NCI-H1694 (cell line): ENCODE measurements at regions not wholly inside any gene's neighbourhood (a gene's known extent, or its start where the extent isn't known, plus 50 kb on each side); places are given as distances from the start of the nearest gene placed in this dataset.
"Not testable (repeated sequence)": the region's sequence is repeated elsewhere in the genome, so short reads cannot be mapped to it uniquely, and the experiment has no call there.

Experiments
- DNase-seq: peaks from one replicate; lab custom pipeline; 2025; lab: John Stamatoyannopoulos, UW

DNA sequence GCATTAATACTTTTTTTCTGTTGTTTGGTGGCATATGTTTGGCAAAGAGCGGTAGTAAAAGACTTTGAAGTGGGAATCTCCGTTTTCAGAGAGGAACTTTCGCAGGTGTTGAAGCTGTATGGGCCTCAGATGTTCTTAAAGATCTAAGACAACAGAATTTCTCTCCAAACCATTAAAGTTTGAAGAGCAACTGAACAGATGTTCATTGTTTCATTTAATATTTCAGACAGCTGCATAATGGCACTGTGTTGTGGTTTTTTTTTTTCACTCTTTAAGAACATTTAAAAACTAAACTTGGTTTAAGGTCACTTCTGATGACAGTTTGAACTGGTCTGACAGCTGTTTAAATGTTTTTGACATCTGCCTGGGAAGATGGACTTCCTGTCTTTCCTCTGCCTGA lies 882.7 kb upstream of the PCDH10 start:
- no peak for DNase-seq

GRCh38 chr4:132267321-132267720 lies 881.8 kb upstream of the PCDH10 start:
- no peak for DNase-seq

- no peak for DNase-seq
Measured at GRCh38 chr4:132269303-132269990, 879.6 kb upstream of the PCDH10 start.

GRCh38 chr4:132275583-132276121 lies 873.4 kb upstream of the PCDH10 start:
- DNase-seq = no peak

DNA sequence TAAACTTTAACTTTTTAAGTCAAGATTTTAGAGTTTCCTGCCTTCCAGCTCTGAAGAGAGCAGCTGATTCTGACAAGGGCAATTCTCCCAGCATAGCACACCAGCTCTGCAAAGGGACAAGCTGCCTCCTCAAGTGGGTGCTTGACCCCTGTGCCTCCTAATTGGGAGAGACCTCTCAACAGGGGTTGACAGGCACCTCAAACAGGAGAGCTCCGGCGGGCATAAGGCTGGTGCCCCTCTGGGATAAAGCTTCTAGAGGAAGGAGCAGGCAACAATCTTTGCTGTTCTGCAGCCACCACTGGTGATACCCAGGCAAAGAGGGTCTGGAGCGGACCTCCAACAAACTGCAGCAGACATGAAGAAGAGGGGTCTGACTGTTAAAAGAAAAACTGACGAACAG lies 872.9 kb upstream of the PCDH10 start:
- no peak for DNase-seq

DNA sequence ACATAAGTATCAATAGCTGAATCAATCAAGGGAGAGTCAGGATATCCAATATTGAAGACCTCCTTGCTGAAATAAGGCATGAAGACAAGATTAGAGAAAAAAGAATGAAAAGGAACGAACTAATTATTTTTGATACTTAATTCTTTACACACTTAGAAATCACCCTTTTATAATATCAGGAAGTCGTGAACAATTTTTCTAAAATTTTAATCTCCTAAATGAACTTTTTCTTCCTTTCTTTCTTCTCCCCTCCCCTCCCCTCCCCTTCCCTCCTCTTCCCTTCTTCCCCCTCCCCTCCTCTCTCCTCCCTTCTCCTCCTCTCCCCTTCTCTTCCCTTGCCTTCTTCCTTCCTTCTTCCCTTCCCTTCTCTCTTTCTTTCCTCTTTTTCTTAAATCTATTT lies 872.1 kb upstream of the PCDH10 start:
- no peak for DNase-seq

GRCh38 chr4:132281733-132282132 lies 867.4 kb upstream of the PCDH10 start:
- DNase-seq = no peak

- no peak for DNase-seq
Measured at GRCh38 chr4:132284910-132285426, 864.1 kb upstream of the PCDH10 start.

DNA sequence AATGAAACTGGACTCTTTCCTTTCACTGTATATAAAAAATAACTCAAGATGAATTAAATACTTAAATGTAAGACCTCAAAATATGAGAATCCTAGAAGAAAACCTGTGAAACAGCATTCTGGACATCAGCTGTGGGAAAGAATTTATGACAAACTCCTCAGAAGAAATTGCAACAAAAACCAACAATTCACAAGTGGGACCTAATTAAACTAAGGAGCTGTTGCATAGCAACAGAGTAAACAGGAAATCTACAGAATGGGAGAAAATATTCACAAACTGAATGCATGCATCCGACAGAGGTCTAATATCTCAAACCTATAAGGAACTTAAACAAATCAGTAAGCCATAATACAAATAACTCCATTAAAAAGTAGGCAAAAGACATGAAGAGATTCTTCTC lies 851.7 kb upstream of the PCDH10 start:
- DNase-seq = no peak

GRCh38 chr4:132299841-132300240 lies 849.3 kb upstream of the PCDH10 start:
- no peak for DNase-seq

- DNase-seq = no peak
Measured at GRCh38 chr4:132312521-132312920, 836.6 kb upstream of the PCDH10 start.

DNA sequence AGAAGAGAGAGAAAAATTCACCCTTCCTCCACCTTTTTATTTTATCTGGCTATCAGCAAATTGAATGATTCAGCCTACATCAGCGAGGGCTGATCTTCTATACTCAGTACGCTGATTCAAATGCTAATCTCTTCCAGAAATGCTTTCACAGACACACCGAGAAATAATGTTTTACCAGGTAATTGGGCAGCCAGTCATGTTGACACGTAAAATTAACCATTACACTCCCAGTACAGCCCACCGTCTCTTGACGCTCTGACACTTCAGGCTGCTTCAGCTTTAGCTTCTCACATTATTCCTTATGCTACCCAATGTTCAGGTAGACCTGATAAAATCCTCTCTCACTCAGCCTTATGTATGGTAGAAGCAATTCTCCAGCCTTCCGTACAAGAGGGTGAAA lies 835.2 kb upstream of the PCDH10 start:
- no peak for DNase-seq

DNA sequence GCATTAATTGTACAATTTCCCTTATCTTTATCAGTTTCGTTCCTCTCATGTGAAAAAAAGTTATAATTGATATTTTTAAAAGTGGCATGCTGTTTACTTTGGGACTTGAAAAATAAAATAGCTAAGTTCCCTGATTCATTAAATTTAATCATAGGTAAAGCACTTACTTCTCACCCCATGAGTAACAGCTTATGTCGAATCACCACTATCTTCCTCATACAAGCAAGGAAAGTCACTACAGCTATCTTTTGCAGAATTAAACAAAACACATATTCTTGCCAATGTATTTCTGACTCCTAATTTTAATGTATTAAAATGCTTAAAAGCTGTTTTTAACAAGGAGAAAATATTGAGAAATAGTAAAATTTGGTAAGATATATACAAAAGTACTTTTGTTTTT lies 832.4 kb upstream of the PCDH10 start:
- no peak for DNase-seq

- no peak for DNase-seq
Measured at GRCh38 chr4:132317923-132318322, 831.2 kb upstream of the PCDH10 start.

- DNase-seq = no peak
Measured at GRCh38 chr4:132328761-132329160, 820.3 kb upstream of the PCDH10 start.

- DNase-seq = no peak
Measured at GRCh38 chr4:132330994-132331393, 818.1 kb upstream of the PCDH10 start.

- DNase-seq = no peak
Measured at GRCh38 chr4:132332932-132333723, 816.0 kb upstream of the PCDH10 start.

DNA sequence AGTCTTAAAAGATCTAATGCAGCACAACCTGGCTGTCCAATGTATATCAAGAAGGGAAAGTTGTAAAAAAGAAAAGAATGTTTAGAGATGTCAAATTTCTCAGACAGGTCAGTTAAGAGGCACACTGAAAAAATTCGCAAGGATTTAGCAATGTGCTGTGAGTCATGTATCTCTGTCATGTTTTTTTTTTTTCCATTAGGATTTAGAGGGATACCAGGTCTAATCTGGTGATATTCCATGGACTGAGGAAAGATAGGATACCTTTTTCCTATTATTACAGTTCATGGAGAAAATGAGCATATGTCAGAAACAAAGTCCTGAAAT lies 815.4 kb upstream of the PCDH10 start:
- DNase-seq = no peak

DNA sequence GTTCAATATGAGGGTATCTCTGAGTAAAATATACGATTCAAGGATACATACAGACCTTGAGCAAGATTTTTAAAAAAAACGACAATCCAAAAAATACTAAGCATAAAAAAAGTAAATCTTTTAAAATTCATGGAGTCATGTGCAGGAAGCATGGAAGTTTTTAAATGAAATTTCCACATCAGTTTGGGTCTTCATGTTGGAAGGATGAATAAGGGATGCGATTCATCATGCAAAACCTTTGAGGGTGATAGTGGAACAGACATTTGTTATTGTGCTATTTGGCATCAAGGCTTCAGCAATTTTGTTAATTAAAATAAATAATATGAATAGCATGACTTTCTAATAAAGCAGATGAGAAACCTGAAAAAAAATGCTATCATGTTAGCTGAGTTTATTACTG lies 815.0 kb upstream of the PCDH10 start:
- no peak for DNase-seq

DNA sequence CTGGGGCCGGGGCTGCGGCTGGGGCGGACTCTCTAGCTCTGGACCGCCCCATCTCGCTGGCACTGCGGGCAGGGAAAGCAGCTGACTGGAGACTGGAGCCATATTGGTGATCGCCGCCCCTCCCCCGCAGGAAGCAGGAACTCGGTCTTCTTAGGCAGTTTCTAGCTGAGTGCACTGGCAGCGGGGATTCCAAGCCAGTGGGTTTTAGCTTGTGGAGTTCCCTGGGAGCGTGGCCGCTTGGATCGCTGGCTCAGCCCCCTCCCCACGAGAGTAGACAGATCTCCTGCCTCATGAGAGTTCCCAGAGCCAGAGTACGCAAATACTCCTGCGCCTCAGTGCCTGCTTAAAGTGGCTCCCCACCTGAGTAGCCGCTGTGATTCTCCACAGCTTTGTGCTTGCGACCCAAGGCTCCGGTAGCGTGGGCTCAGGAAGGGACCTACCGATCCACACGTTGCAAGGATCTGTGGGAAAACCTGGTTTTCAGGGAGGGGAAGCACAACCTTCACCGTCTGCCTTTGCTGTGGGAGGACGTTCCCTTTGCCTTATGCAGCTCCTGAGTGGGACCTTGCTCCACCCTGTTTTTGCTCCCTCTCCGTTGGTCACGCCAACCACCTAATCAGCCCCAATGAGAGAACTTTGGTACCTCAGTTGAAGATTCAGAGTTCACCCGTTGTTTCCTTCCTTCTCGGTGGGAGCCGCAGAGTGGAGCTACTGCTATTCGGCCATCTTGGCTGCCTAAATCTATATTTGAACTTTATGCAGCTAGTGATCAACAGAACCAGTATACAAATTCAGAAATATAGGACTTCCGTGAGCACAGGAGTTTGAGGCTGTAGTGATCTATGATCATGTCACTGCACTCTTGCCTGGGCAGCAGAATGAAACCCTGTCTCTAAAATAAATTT lies 803.9 kb upstream of the PCDH10 start:
- DNase-seq = peak; percentile 55

GRCh38 chr4:132346016-132346415 lies 803.1 kb upstream of the PCDH10 start:
- DNase-seq = no peak

DNA sequence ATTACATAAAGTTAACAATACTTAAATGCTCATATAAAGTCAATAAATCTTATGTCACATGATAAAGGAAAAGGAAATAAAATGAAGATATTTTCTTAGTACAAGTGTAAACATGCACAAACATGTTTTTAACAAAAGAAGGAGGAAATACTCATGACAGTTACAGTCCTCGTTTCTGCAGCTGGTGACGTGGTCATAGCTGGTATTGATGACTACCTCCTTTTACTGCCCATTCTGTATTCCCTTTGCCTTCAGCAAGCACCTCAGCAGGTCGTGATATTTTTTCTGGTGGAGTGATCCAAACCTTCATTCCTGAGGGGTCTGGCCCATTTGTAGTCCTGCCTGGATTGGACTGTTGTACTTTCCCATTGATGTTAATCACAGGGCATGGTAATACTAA lies 797.5 kb upstream of the PCDH10 start:
- DNase-seq = not testable (repeated sequence)
